ENCODE measurements at regions not wholly inside any gene's neighbourhood (a gene's known extent, or its start where the extent isn't known, plus 50 kb on each side); places are given as distances from the start of the nearest gene placed in this dataset.

- Mint-ChIP-seq H3K36me3 (no peaks in the 10 kb centered on the region), H3K4me1 (peaks cover 8% of the 10 kb centered on the region), H3K9me3 (no peaks in the 10 kb centered on the region), H3K27ac (no peak overlapping the region), H3K27me3 (peaks cover 4% of the 10 kb centered on the region), H3K4me3 (no peak overlapping the region)
- no peak for DNase-seq
Measured at GRCh38 chr6:169964486-169965180, 213.2 kb downstream of the ERMARD start.

DNA sequence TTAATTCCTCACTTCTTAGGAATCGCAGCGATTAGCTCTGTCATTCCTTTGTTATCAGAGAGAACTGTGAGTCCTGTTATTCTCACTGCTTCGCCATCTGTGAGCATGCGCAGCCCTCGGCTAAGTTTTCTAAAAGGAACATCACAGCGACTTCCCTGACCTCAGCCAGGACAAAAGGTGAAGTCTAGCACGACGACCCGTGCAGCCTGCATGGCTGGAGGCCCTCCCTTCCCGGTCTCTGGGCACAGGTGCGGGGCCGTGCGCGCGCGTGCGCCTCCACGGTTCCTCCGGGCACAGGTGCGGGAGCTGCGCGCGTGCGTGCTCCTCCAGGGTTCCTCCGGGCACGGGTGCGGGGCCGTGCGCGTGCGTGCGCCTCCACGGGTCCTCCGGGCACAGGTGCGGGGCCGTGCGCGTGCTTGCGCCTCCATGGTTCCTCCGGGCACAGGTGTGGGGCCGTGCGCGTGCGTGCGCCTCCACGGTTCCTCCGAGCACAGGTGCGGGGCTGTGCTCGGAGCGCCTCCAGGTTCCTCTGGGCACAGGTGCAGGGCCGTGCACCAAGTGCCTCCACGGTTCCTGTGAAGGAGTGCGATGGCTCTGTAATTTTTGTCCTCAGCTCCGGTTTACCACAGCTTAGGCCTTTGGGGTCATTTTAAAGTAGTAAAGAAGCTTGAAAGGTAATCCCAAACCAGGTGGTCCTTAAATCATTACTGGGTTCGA lies 212.3 kb downstream of the ERMARD start:
- no peak overlapping the region for H3K4me3 Mint-ChIP-seq
- H3K36me3 Mint-ChIP-seq = no peaks in the 10 kb centered on the region
- H3K27ac Mint-ChIP-seq = no peak overlapping the region
- H3K4me1 Mint-ChIP-seq = peaks cover 16% of the 10 kb centered on the region
- H3K27me3 Mint-ChIP-seq = peaks cover 4% of the 10 kb centered on the region
- DNase-seq = no peak
- H3K9me3 Mint-ChIP-seq = no peaks in the 10 kb centered on the region

DNA sequence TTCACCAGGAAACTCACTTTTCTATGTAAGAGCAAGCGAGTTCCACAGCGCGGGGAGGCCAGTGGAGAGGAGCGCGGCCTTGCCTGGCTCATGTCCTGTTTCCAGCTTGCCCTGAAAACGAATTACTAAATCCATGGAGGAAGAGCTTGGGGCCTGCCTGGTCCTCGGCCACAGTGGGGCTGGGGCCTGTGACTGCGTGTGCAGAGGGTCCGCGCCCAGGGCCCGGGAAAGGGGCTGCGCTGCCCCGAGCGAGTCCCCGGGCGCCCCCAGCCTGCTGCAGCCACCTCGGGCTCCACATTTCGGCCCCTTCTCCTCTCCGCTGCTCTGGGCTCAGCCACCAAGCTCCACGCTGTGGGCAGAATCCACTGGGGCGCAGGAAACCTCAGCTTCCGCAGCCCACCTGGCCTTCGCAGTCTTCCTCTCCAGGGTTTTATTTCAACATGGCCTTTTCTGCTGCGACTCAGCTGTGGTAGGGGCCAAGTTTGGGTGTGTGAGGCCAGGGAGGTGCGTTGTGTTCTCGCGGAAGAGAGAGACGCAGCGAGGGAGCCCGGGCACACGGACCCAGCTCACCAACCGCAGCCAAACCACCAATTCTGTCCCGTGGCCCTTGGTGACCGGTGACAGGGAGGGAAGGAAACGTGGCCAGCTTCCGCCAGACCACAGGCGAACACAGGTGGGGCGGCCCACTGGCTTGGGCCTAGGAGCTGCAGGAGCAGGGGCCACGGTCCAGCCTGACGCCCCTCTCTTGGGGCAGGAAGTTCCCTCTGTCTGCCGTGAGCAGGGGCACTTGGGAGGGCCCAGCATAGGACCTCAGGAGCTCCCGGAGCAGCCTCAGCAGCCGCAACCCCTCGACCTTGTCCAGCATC lies 211.4 kb downstream of the ERMARD start:
- peak overlapping the region; percentile 64 for H3K4me3 Mint-ChIP-seq
- DNase-seq = no peak
- H3K4me1 Mint-ChIP-seq = peaks cover 23% of the 10 kb centered on the region
- no peaks in the 10 kb centered on the region for H3K9me3 Mint-ChIP-seq
- peaks cover 4% of the 10 kb centered on the region for H3K27me3 Mint-ChIP-seq
- H3K36me3 Mint-ChIP-seq = no peaks in the 10 kb centered on the region
- no peak overlapping the region for H3K27ac Mint-ChIP-seq

GRCh38 chr6:169961772-169962561 lies 210.5 kb downstream of the ERMARD start:
- Mint-ChIP-seq H3K4me1 (peaks cover 23% of the 10 kb centered on the region), H3K9me3 (no peaks in the 10 kb centered on the region), H3K27me3 (peaks cover 4% of the 10 kb centered on the region), H3K4me3 (peak overlapping the region; percentile 74), H3K36me3 (no peaks in the 10 kb centered on the region), H3K27ac (no peak overlapping the region)
- peak; percentile 51 for DNase-seq

DNA sequence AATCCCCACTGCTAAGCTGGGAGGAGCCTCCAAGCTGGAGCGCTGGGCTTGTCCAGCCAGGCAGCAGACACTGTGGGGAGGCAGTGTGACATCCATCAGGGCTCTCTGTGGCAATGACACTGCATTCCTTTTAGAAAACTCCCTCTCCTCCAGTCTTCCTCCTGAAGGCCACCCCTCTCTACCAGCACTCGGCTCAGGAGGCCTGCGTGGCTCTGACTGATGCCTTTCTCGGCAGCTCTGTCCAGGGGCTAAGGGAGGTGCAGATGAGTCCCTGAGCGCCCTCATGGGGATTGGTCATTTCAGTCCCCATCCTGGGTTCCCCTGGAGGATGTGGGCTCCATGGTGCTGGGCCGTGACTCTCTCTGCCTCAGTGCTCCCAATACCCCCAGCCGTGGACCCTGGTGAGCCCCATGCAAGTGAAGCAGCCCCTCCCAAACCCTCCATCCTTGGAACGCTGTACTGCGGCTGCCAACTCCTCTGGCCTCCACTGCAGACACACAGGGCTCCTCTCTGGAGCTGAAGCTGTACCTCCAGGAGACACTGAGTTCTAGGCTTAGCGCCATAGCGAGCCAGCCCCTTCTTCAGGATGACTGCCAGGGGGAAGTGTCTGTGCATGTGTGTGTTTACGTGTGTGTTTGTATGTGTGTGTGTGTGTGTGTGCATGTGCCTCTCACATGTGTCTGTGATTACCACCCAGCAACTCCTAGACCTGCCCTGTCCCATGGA lies 209.6 kb downstream of the ERMARD start:
- Mint-ChIP-seq H3K4me3 (peak overlapping the region; percentile 74), H3K27ac (peak overlapping the region; percentile 75), H3K36me3 (no peaks in the 10 kb centered on the region), H3K27me3 (peaks cover 4% of the 10 kb centered on the region), H3K4me1 (peaks cover 23% of the 10 kb centered on the region), H3K9me3 (no peaks in the 10 kb centered on the region)
- DNase-seq = no peak

- H3K27ac Mint-ChIP-seq = no peak overlapping the region
- peaks cover 23% of the 10 kb centered on the region for H3K4me1 Mint-ChIP-seq
- no peak for DNase-seq
- H3K36me3 Mint-ChIP-seq = no peaks in the 10 kb centered on the region
- no peak overlapping the region for H3K4me3 Mint-ChIP-seq
- H3K27me3 Mint-ChIP-seq = peaks cover 4% of the 10 kb centered on the region
- H3K9me3 Mint-ChIP-seq = no peaks in the 10 kb centered on the region
Measured at GRCh38 chr6:169960521-169960885, 209.1 kb downstream of the ERMARD start.

DNA sequence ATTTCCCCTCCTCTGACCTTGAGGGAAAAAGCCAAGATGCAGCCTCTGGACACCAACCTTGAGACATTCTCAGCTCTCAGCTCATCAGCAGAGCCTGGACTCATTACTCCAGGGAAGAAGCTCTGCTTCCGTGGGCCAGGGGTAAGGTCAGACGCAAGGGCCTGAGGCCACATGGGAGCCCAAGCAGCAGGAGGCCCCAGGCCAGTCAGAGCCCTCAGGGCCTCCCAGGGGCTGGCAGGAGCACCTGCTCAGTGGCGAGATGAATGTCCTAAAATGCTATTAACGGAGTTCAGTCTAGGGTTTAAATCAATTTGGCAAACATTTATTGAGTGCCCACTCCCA lies 208.6 kb downstream of the ERMARD start:
- Mint-ChIP-seq H3K4me3 (no peak overlapping the region), H3K36me3 (no peaks in the 10 kb centered on the region), H3K4me1 (peaks cover 23% of the 10 kb centered on the region), H3K27ac (no peak overlapping the region), H3K27me3 (peaks cover 4% of the 10 kb centered on the region), H3K9me3 (no peaks in the 10 kb centered on the region)
- no peak for DNase-seq

DNA sequence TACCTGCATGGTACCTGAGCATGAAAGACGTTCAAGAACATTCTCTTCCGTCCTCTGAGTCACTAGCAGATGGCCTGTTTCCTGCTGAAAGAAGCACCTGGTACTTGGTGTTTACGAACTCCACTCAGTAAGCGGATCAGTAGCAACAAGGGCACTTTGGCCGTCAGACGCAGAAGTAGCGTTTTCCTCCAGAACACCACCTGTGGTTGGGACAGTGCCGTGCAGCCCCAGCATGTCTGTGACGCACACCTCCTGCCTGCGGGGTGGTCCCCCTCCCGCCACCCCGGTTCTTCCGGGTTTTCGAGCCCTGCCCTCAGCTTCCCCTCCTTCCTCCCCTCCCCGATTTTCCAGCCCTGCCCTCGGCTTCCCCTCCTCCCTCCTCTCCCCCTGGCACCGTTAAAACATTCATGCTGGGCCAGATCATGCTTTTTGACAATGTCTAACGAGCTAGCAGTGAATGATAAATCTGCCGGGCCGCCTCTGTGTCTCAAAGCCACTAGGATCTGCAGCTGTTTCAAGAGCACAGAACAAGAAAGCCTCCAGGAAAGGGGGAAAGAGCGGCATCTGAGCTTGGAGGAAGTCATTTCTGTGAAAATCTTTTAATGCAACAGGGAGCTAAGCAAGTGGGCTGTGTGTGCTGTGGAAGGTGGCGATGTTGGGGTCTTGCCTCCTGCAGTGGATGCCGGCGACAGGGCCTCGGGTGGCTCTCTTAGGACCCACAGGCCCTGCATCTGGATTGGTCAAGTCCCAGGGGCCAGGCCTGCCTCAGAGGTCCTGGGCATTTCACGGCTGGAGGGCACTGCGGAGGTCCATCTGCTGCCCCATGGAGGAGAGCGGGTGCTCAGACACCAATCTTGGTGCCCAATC lies 207.9 kb downstream of the ERMARD start:
- Mint-ChIP-seq H3K27ac (peak overlapping the region; percentile 72), H3K4me3 (peak overlapping the region; percentile 34), H3K27me3 (peaks cover 4% of the 10 kb centered on the region), H3K4me1 (peaks cover 23% of the 10 kb centered on the region), H3K36me3 (no peaks in the 10 kb centered on the region), H3K9me3 (no peaks in the 10 kb centered on the region)
- DNase-seq = peak; percentile 61

DNA sequence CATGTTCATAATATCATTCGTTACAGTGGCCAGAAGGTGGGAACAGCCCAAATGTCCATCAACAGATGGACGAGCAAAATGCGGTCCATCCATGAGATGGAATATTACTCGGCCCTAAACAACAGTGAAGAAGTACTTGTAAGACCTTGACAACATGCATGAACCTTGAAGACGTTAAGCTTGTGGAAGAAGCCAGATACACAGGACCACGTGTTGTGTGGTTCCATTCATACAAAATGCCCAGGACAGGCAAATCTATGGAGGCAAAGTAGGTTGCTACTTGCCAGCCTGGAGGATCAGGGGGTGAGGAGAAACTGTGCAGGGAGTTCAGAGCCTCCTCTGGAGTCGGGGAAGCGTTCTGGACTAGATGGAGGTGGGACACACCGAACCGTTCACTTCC lies 207.1 kb downstream of the ERMARD start:
- Mint-ChIP-seq H3K4me3 (peak overlapping the region; percentile 14), H3K27ac (peak overlapping the region; percentile 72), H3K36me3 (no peaks in the 10 kb centered on the region), H3K4me1 (peaks cover 23% of the 10 kb centered on the region), H3K9me3 (no peaks in the 10 kb centered on the region), H3K27me3 (peaks cover 4% of the 10 kb centered on the region)
- DNase-seq = no peak

DNA sequence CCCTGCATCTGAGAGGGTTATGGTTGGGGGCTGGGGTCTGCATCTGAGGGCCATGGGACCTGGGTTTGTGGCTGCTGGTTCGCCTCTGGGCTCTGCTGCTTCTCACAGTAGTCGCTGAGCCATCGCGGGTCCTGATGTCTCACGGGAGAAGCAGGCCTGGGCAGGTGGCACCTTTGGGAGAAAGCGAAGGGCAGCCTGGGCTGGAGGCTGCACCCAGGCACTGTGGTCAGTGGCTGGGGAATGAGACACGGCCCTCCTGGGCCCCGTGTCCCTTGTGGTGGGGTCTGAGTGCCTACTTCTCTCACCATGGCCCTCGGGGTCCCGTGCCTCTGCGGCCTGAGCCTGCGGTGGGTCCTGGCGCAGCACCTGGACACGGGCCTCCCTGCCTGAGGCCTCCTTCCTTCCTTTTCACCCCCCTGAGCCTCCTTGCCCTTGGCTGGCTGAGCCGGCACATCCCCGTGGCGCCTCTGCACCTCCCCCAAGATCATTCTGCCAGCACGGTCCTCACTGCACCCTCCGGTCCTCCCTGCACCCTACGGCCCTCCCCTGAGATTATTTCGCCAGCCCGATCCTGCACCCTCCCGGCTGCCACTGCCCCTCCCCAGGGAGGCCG lies 206.0 kb downstream of the ERMARD start:
- Mint-ChIP-seq H3K4me3 (no peak overlapping the region), H3K36me3 (no peaks in the 10 kb centered on the region), H3K27ac (no peak overlapping the region), H3K9me3 (no peaks in the 10 kb centered on the region), H3K4me1 (peaks cover 22% of the 10 kb centered on the region), H3K27me3 (peaks cover 4% of the 10 kb centered on the region)
- DNase-seq = no peak

DNA sequence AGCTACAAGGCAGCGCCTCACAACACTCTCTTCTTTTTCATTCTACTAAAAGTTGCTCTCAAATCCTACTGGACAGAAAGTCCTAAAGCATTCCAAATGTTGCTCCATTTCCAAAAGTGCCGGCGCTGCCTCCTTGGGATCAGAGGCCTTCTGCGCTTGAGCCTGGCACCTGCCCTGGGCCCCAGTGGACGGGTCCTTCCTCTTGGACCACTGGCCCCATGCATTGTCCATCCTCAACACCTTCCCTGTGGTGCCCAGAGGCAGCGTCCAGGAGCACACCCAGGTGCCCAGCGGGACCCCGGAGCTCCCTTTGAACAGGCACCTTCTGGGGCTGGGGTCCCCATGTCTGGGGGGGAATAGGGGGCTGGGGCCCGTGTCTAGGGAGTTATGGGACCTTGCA lies 205.2 kb downstream of the ERMARD start:
- Mint-ChIP-seq H3K4me1 (peaks cover 20% of the 10 kb centered on the region), H3K36me3 (no peaks in the 10 kb centered on the region), H3K27ac (no peak overlapping the region), H3K27me3 (peaks cover 4% of the 10 kb centered on the region), H3K9me3 (no peaks in the 10 kb centered on the region), H3K4me3 (no peak overlapping the region)
- DNase-seq = no peak

DNA sequence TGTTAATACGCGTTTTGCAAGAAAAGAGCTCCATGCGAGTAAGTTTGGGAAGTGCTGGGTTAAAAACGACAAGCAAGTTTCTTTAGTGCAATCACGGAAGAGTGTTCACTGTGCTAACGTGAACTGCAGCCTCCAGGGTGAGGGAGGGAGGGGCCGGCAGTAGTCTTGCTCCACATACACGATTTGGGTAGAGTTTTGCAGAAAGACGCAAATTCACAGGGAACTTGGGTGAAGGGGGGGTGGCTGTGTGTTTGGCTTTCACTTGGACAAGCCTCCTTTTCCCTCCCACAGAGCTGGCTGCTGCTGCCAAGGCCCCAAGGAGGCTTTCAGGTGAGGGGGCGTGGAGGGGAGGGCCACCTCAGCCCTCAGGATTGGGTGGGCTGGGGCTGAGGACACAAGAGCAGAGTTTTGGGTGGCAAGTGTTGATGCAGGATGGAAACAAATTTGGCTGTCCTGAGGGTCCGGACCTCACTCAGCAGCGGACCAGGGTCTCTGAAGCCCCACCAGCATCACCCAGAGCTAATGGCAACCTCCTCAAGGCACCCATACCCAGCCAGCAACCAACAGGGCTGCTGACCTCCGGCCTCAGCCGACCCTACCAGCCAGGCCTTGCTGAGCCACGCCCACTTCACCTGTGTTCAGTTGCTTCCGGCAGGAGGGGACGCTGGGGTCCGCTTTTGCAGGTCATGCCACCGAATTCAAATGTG lies 204.5 kb downstream of the ERMARD start:
- H3K9me3 Mint-ChIP-seq = no peaks in the 10 kb centered on the region
- H3K4me3 Mint-ChIP-seq = no peak overlapping the region
- peaks cover 15% of the 10 kb centered on the region for H3K4me1 Mint-ChIP-seq
- no peak overlapping the region for H3K27ac Mint-ChIP-seq
- no peaks in the 10 kb centered on the region for H3K27me3 Mint-ChIP-seq
- H3K36me3 Mint-ChIP-seq = no peaks in the 10 kb centered on the region
- DNase-seq = no peak

GRCh38 chr6:169954977-169955376 lies 203.6 kb downstream of the ERMARD start:
- Mint-ChIP-seq H3K4me1 (peaks cover 15% of the 10 kb centered on the region), H3K27ac (no peak overlapping the region), H3K27me3 (no peaks in the 10 kb centered on the region), H3K9me3 (no peaks in the 10 kb centered on the region), H3K36me3 (no peaks in the 10 kb centered on the region), H3K4me3 (no peak overlapping the region)
- no peak for DNase-seq
